ENCODE measurements at regions not wholly inside any gene's neighbourhood (a gene's known extent, or its start where the extent isn't known, plus 50 kb on each side); places are given as distances from the start of the nearest gene placed in this dataset.

- Histone ChIP-seq H3K27ac (no peak overlapping the region), H3K36me3 (no peaks in the 10 kb centered on the region), H3K27me3 (no peaks in the 10 kb centered on the region), H3K4me3 (no peak overlapping the region), H3K9me3 (no peaks in the 10 kb centered on the region), H3K9ac (ENCODE audit: low read depth in 2 of 2, low read length in 2 of 2) (no peak overlapping the region), H3K4me1 (no peaks in the 10 kb centered on the region)
- DNase-seq: no peak
- TF ChIP-seq, protein P1, sequence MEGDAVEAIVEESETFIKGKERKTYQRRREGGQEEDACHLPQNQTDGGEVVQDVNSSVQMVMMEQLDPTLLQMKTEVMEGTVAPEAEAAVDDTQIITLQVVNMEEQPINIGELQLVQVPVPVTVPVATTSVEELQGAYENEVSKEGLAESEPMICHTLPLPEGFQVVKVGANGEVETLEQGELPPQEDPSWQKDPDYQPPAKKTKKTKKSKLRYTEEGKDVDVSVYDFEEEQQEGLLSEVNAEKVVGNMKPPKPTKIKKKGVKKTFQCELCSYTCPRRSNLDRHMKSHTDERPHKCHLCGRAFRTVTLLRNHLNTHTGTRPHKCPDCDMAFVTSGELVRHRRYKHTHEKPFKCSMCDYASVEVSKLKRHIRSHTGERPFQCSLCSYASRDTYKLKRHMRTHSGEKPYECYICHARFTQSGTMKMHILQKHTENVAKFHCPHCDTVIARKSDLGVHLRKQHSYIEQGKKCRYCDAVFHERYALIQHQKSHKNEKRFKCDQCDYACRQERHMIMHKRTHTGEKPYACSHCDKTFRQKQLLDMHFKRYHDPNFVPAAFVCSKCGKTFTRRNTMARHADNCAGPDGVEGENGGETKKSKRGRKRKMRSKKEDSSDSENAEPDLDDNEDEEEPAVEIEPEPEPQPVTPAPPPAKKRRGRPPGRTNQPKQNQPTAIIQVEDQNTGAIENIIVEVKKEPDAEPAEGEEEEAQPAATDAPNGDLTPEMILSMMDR (IDR thresholded peaks at IDR 0.05): peak; percentile 13
- intact Hi-C loops (cut with DNase I): no loop called here
These were observed 86.7 kb upstream of the GNAI1 start for GRCh38 chr7:80047856-80048459.

DNA sequence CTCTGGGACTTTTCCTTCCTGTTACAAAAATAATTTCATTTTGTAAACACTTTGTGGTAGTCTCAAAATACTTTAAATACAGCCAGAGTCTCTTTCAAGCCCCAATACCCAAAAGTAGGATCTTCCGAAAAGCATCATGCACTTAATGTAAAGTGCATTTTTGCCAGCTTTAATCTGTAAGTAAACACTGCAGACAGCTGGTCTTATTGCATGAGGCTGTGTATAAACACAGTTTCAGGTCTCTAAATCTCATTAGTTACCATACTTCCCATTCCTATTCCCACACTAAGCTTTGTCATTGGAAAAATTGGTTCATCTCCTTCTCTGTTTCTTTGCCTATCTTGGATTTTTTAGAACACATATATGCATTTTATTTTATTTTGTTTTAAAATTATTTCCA, 87.6 kb upstream of the GNAI1 start:
- H3K27me3 ChIP-seq: no peaks in the 10 kb centered on the region
- intact Hi-C loops (cut with DNase I): no loop called here

GRCh38 chr7:80044796-80045195, 89.8 kb upstream of the GNAI1 start:
- TF ChIP-seq, protein P1 (IDR thresholded peaks at IDR 0.05): no peak
- no peak overlapping the region for H3K27ac ChIP-seq
- H3K36me3 ChIP-seq: no peaks in the 10 kb centered on the region
- intact Hi-C loops (cut with DNase I): no loop called here
- H3K9me3 ChIP-seq: no peaks in the 10 kb centered on the region
- no peaks in the 10 kb centered on the region for H3K4me1 ChIP-seq
- DNase-seq: no peak
- no peak overlapping the region for H3K9ac ChIP-seq (ENCODE audit: low read depth in 2 of 2, low read length in 2 of 2)
- no peaks in the 10 kb centered on the region for H3K27me3 ChIP-seq
- H3K4me3 ChIP-seq: no peak overlapping the region

More for the DNA sequence above, 87.6 kb upstream of the GNAI1 start:
- H3K27ac ChIP-seq: no peak overlapping the region
- H3K4me3 ChIP-seq: no peak overlapping the region
- TF ChIP-seq, protein P1 (IDR thresholded peaks at IDR 0.05): no peak
- H3K36me3 ChIP-seq: no peaks in the 10 kb centered on the region
- DNase-seq: no peak
- no peaks in the 10 kb centered on the region for H3K4me1 ChIP-seq
- no peaks in the 10 kb centered on the region for H3K9me3 ChIP-seq
- H3K9ac ChIP-seq (ENCODE audit: low read depth in 2 of 2, low read length in 2 of 2): no peak overlapping the region

DNA sequence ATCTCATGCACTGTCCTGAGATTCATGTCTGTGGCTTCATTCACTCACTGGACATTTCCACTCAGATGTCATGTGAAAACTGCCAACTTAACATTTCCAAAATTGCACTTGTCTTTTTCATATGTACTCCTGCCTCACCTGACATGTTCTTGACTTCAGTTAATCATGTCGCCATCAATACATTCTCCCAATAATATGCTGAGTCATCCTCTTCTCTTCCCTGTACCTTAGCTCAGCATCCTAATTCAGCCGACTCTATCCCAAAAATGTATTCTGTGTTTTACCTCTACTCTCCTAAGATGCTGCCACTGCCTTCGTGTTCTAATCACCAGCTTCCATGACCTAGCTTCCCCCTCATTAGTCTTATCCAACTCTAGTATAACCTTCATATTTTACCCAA, 93.9 kb upstream of the GNAI1 start:
- H3K4me1 ChIP-seq: no peaks in the 10 kb centered on the region
- H3K36me3 ChIP-seq: no peaks in the 10 kb centered on the region
- H3K9me3 ChIP-seq: no peaks in the 10 kb centered on the region
- H3K9ac ChIP-seq (ENCODE audit: low read depth in 2 of 2, low read length in 2 of 2): no peak overlapping the region
- H3K4me3 ChIP-seq: no peak overlapping the region
- H3K27ac ChIP-seq: no peak overlapping the region
- TF ChIP-seq, protein P1 (IDR thresholded peaks at IDR 0.05): no peak
- H3K27me3 ChIP-seq: no peaks in the 10 kb centered on the region
- intact Hi-C loops (cut with DNase I): no loop called here
- DNase-seq: no peak

DNA sequence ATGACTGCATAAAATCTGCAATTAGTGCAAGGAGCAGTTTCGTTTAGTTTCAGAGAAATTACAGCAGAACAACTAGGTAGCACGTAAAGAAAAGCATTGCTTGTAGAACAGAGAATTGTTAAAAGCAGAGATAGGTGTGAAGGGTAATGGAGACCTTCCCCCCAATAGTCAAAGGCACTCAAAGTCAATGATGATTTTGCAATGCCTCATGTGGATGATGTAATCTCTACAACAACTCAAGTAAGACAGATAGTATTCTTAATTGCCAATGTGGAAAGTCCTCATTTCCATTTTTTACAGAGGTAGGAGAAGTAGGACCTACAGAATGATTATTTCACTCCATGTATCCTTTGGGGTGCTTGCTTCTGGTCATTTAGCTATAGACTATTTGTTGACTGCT, 94.3 kb upstream of the GNAI1 start:
- H3K27ac ChIP-seq: no peak overlapping the region
- no peak overlapping the region for H3K9ac ChIP-seq (ENCODE audit: low read depth in 2 of 2, low read length in 2 of 2)
- no peak for DNase-seq
- no peak overlapping the region for H3K4me3 ChIP-seq
- TF ChIP-seq, protein P1 (IDR thresholded peaks at IDR 0.05): no peak
- intact Hi-C loops (cut with DNase I): no loop called here
- no peaks in the 10 kb centered on the region for H3K9me3 ChIP-seq
- no peaks in the 10 kb centered on the region for H3K27me3 ChIP-seq
- H3K36me3 ChIP-seq: no peaks in the 10 kb centered on the region
- H3K4me1 ChIP-seq: no peaks in the 10 kb centered on the region

Measured in colonic mucosa (tissue), 4 donors.